Testis (tissue), 2 donors: ENCODE measurements at regions not wholly inside any gene's neighbourhood (a gene's known extent, or its start where the extent isn't known, plus 50 kb on each side); places are given as distances from the start of the nearest gene placed in this dataset.

ENCODE experiments used
- DNase-seq: peaks from one replicate; pipeline ENCODE4 v3.0.0-alpha.2; 2019
- H3K27ac ChIP-seq, 2 donors: fragments of 200-600 bp; sonication (generic); one replicate each; pipeline ENCODE4 v1.5.1; 2019
- H3K27me3 ChIP-seq: fragments of 200-600 bp; sonication (generic); one replicate; pipeline ENCODE4 v1.5.1; 2019
- H3K36me3 ChIP-seq: fragments of 200-600 bp; sonication (generic); one replicate; pipeline ENCODE4 v1.5.1; 2017; ENCODE audit warnings: low read depth; ENCODE audit errors: missing control alignments
- H3K4me1 ChIP-seq: fragments of 200-600 bp; sonication (generic); one replicate; pipeline ENCODE4 v1.5.1; 2019
- H3K4me3 ChIP-seq, 2 donors: fragments of 200-600 bp; sonication (generic); one replicate each; pipeline ENCODE4 v1.5.1; 2017 to 2019
- H3K9me3 ChIP-seq: fragments of 200-600 bp; sonication (generic); one replicate; pipeline ENCODE4 v1.5.1; 2017
- POLR2A ChIP-seq: fragments of 450-650 bp; IDR thresholded peaks from one replicate; pipeline ENCODE4 v1.6.1; 2017; ENCODE audit warnings: antibody characterized with exemption, mild to moderate bottlenecking, moderate library complexity
- WGBS, 2 donors: methylation state at CpG; one replicate each; pipeline ENCODE4 v1.1.5; 2018; 5-methylcytosine and 5-hydroxymethylcytosine counted together
- intact Hi-C: fragments of 100-400 bp; cut with DNase I; formaldehyde crosslinking; loops from one replicate; pipeline ENCODE4 v1.15.1; 2023; ENCODE audit warnings: low total_unique reads
- TF ChIP-seq, protein P1 (sequence below), 3 experiments: fragments of 450-650 bp in 2 of 3; fragments of 200-600 bp in 1 of 3; sonication (generic) in 1 of 3; IDR thresholded peaks; one replicate each; pipeline ENCODE4 v1.5.1; 2016 to 2019; ENCODE audit warnings: antibody characterized with exemption in 3 of 3, mild to moderate bottlenecking in 2 of 3, moderate library complexity in 1 of 3

DNA sequence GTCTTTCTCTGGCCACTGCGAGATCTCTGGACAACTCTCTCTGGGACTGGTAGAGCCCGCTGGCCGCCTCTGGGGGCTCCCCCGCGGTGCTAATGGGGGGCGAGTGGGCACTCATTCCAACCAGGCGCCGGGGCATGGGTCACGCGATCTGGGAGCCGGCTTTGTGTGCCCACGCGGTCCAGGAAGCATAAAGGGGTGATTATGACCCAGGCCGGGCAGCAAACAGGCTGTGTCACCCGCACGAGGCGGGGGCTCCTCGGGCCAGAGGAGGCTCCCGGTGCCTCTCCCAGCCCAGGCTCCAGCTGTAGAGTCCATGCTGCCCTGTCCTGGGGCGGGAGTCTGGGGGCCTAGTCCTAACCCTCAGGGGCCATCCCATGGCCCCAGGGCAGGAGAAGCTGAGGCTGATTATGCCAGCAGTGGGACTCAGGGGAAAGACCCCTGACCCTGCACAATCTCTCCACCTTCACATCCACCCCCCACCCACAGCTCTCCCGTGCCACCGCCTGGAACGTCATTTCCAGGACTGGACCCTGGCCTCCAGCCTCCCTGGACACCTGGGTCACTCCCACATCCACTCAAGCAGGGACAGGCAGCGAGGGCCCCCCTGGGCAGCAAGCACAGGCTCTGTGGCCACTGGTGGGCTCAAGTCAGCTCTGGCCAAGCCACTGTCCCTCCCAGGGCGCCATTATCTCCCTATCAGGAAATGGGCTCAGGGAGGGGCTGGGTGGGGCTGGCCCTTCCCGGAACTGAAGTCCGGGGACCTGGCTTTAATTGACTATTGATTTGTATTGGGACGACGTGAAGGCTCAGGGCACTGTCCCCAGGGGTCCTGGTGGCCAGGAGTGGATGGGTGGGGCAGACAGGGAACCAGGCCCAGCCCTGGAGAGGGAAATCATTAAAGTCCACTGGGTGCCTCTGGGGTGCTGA is 50.0 kb downstream of the PTPRS start:
- H3K4me3 ChIP-seq = no peak overlapping the region
- TF ChIP-seq, protein P1, sequence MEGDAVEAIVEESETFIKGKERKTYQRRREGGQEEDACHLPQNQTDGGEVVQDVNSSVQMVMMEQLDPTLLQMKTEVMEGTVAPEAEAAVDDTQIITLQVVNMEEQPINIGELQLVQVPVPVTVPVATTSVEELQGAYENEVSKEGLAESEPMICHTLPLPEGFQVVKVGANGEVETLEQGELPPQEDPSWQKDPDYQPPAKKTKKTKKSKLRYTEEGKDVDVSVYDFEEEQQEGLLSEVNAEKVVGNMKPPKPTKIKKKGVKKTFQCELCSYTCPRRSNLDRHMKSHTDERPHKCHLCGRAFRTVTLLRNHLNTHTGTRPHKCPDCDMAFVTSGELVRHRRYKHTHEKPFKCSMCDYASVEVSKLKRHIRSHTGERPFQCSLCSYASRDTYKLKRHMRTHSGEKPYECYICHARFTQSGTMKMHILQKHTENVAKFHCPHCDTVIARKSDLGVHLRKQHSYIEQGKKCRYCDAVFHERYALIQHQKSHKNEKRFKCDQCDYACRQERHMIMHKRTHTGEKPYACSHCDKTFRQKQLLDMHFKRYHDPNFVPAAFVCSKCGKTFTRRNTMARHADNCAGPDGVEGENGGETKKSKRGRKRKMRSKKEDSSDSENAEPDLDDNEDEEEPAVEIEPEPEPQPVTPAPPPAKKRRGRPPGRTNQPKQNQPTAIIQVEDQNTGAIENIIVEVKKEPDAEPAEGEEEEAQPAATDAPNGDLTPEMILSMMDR (IDR thresholded peaks at IDR 0.05) = no peak
- no peak for TF ChIP-seq POLR2A
- H3K36me3 ChIP-seq = no peaks in the 10 kb centered on the region
- intact Hi-C loops = no loop called here
- peaks cover 12% of the 10 kb centered on the region for H3K4me1 ChIP-seq
- H3K9me3 ChIP-seq = no peaks in the 10 kb centered on the region
- 77 to 92% methylated on average over 2 to 27 of the region's 29 CpGs for WGBS, 2 donors
- DNase-seq = no peak
- H3K27me3 ChIP-seq = no peaks in the 10 kb centered on the region
- no peak overlapping the region for H3K27ac ChIP-seq

DNA sequence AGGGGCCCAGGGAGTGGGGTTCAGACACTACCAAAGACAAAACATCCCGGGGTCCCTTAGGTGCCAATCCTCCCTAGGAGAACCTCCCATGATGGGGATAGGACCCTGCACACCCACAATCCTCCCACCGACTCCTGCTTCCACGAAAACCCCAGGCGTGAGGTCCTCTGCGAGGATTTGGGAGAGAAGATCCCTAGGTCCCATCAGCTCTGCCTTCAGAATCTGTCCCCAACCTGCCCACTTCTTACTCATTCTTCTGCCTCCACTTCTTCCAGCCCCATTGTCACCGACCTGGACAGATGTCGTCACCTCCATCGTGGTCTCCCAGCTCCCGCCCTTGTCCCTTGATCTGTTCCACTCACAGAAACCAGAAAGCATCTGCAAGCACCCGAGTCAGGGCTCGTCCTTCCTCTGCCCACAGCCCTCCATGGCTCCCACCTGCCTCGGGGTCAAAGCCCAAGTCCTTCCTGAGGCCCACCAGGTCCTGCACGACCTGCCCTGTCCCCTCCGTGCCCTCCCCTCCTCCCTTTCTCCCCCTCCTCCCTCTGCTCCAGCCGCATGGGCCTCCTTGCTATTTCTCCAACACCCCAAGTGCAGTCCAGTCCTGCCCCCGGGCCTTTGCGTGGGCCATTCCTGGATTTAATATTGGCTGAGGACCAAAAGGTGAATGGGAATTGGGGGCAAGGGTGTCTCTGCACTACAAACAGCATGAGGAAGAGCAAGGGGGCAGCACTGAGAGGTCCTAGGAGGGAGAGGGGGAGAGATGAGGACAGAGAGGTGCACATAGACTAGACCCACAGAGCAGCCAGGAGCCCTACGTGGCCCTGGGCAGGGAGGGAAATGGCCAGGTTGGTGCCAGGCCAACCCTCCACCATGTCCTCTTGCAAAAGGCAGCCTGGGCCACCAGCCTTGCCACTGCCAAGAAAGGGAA is 51.3 kb downstream of the PTPRS start:
- DNase-seq = no peak
- WGBS, 2 donors = 80 to 85% methylated on average over 18 of the region's 18 CpGs
- H3K27me3 ChIP-seq = no peaks in the 10 kb centered on the region
- H3K36me3 ChIP-seq = no peaks in the 10 kb centered on the region
- intact Hi-C loops = no loop called here
- H3K27ac ChIP-seq = no peak overlapping the region
- H3K4me1 ChIP-seq = peaks cover 12% of the 10 kb centered on the region
- TF ChIP-seq POLR2A = no peak
- TF ChIP-seq, protein P1 (IDR thresholded peaks at IDR 0.05) = no peak
- no peaks in the 10 kb centered on the region for H3K9me3 ChIP-seq
- H3K4me3 ChIP-seq = no peak overlapping the region

DNA sequence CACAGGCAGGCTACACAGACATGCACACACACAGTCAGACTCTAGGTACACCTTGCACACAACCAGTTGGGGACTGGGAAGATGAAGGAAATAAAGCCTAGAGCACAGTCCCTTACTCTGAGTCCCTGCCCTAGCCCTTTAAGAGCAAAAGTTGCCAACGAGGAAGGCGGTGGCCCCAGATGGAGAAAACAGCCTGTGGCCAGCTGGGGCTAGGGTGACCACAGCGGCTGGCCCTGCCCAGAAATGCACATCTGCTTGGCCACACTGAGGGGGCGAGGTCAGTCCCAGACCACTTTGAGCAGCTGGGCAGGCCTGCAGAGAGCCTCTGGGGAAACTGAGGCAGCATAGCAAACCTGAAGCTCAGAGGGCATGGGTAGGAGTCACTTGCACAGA is 52.3 kb downstream of the PTPRS start:
- no peaks in the 10 kb centered on the region for H3K27me3 ChIP-seq
- DNase-seq = no peak
- 55 to 73% methylated on average over 4 of the region's 4 CpGs for WGBS, 2 donors
- peaks cover 12% of the 10 kb centered on the region for H3K4me1 ChIP-seq
- intact Hi-C loops = no loop called here
- no peak overlapping the region for H3K4me3 ChIP-seq
- TF ChIP-seq POLR2A = no peak
- TF ChIP-seq, protein P1 (IDR thresholded peaks at IDR 0.05) = no peak
- H3K27ac ChIP-seq = no peak overlapping the region
- H3K36me3 ChIP-seq = no peaks in the 10 kb centered on the region
- no peaks in the 10 kb centered on the region for H3K9me3 ChIP-seq

DNA sequence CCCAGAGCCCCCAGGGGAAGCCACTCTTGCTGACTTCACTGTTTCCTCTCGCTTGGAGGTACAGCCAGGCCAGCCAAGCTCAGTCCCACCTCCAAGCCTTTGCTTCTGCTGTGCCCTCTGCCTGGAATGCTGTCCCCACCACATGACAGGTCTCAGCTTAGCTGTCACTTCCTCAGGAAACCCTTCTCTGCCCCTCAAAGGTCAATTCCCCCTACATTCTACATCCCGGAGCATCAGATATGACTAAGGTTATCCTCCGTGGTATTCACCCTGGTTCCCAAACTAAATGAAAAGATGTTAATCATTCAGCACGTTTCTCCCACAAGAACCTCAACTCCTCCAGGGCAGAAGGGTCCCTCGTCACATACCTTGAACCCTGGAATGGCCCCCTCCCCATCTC is 53.5 kb downstream of the PTPRS start:
- Histone ChIP-seq H3K4me3 (no peak overlapping the region), H3K4me1 (peaks cover 12% of the 10 kb centered on the region), H3K9me3 (no peaks in the 10 kb centered on the region), H3K27ac (no peak overlapping the region), H3K36me3 (no peaks in the 10 kb centered on the region), H3K27me3 (no peaks in the 10 kb centered on the region)
- 78 to 83% methylated on average over 4 to 5 of the region's 5 CpGs for WGBS, 2 donors
- intact Hi-C loops = no loop called here
- no peak for DNase-seq
- TF ChIP-seq, protein P1 (IDR thresholded peaks at IDR 0.05) = no peak
- no peak for TF ChIP-seq POLR2A
